Activated naive CD8-positive, alpha-beta T cell treated with anti-CD3 and anti-CD28 coated beads for 36 hours (primary cell): ENCODE measurements at regions not wholly inside any gene's neighbourhood (a gene's known extent, or its start where the extent isn't known, plus 50 kb on each side); places are given as distances from the start of the nearest gene placed in this dataset.
"Not testable (repeated sequence)": the region's sequence is repeated elsewhere in the genome, so short reads cannot be mapped to it uniquely, and the experiment has no call there.

ENCODE experiments used
- DNase-seq: peaks from one replicate; pipeline ENCODE4 v3.0.0; 2021
- H3K27ac Mint-ChIP-seq: one replicate; pipeline ENCODE4 v1.8.0; 2022; ENCODE audit warnings: mild to moderate bottlenecking, moderate library complexity, mixed read lengths
- H3K27me3 Mint-ChIP-seq: one replicate; pipeline ENCODE4 v1.8.0; 2022; ENCODE audit warnings: mild to moderate bottlenecking, mixed read lengths
- H3K36me3 Mint-ChIP-seq: one replicate; pipeline ENCODE4 v1.8.0; 2021; ENCODE audit warnings: mild to moderate bottlenecking, mixed read lengths
- H3K4me1 Mint-ChIP-seq: one replicate; pipeline ENCODE4 v1.8.0; 2021; ENCODE audit warnings: mixed read lengths
- H3K4me3 Mint-ChIP-seq: one replicate; pipeline ENCODE4 v1.8.0; 2022; ENCODE audit warnings: mild to moderate bottlenecking, moderate library complexity, mixed read lengths
- H3K9me3 Mint-ChIP-seq: one replicate; pipeline ENCODE4 v1.8.0; 2022; ENCODE audit warnings: mixed read lengths

GRCh38 chr13:53260594-53260993, 232.0 kb downstream of the OLFM4 start:
- H3K9me3 Mint-ChIP-seq, result no peaks in the 10 kb centered on the region
- DNase-seq, result no peak
- no peak overlapping the region for H3K27ac Mint-ChIP-seq
- no peaks in the 10 kb centered on the region for H3K27me3 Mint-ChIP-seq
- no peaks in the 10 kb centered on the region for H3K36me3 Mint-ChIP-seq
- no peaks in the 10 kb centered on the region for H3K4me1 Mint-ChIP-seq
- no peak overlapping the region for H3K4me3 Mint-ChIP-seq

DNA sequence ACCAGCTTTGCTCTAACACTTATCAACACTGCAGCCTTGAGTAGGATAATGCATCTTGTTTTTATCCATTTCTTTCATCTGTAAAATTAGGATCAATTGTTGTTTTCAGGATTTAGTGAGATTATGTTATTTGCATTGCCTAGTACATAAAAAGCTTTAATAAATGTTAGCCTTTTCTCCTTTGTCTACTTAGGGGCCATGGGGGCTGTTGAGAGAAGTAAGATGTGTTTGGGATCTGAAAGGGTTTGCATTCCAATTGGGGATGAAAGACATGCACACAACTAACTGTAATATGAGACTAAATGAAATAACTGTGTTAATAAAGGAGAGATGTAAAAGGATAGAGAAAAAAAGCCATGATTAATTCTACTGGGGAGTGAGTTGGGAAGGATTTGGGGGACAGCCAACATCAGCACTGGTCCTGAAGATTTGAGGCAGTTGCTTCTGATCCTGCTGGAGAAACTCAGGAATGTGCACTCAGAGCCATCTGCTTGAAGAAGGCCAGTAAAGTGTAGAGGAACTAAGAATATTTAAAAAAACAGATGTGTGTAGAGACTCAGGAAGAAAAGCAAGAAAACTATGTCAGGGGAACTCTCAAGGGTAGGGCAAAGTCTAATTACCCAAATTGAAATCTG, 236.3 kb downstream of the OLFM4 start:
- Mint-ChIP-seq H3K9me3 (peaks cover 6% of the 10 kb centered on the region), H3K36me3 (no peaks in the 10 kb centered on the region), H3K4me3 (no peak overlapping the region), H3K4me1 (no peaks in the 10 kb centered on the region), H3K27ac (no peak overlapping the region), H3K27me3 (no peaks in the 10 kb centered on the region)
- no peak for DNase-seq

DNA sequence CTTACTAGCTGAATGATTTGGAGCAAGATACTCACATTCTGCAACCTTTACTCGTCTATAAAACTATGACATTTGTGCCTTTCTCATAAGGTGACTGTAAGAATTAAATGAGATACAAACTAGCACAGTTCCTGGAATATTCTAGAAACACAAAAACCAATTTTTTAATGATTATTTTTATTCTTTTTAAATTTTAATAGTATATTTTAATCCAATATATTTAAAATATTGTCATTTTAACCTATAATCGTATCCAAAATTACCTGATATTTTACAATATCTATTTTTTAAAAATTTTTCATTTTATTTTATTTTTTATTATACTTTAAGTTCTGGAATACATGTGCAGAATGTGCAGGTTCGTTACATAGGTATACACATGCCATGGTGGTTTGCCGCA, 238.1 kb downstream of the OLFM4 start:
- Mint-ChIP-seq H3K27ac (no peak overlapping the region), H3K27me3 (no peaks in the 10 kb centered on the region), H3K36me3 (no peaks in the 10 kb centered on the region), H3K4me3 (no peak overlapping the region), H3K4me1 (no peaks in the 10 kb centered on the region), H3K9me3 (peaks cover 6% of the 10 kb centered on the region)
- DNase-seq, result no peak

- Mint-ChIP-seq H3K4me1 (no peaks in the 10 kb centered on the region), H3K4me3 (no peak overlapping the region), H3K27me3 (no peaks in the 10 kb centered on the region), H3K36me3 (no peaks in the 10 kb centered on the region), H3K9me3 (peaks cover 6% of the 10 kb centered on the region), H3K27ac (no peak overlapping the region)
- DNase-seq, result no peak
These were observed 241.0 kb downstream of the OLFM4 start for GRCh38 chr13:53269634-53270033.

DNA sequence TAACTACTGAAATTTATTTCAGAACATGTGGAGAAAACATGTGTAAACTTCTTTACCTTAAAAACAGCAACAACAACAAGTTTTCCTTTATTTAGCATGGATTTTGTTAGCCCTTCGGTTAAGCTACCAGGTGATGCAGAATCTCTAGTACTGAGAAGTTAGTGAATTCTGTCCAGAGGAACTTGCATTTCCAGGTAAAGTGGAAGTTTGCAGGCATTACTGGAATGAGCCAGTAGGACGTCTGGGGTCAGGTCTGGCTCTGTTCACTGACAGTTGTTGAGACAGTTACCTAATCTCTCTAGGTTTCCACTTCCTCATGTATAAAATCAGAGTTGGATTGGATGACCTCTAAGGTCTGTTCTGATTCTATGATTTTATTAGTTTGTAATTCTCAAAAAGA, 244.3 kb downstream of the OLFM4 start:
- Mint-ChIP-seq H3K9me3 (no peaks in the 10 kb centered on the region), H3K36me3 (no peaks in the 10 kb centered on the region), H3K27me3 (no peaks in the 10 kb centered on the region), H3K4me1 (no peaks in the 10 kb centered on the region), H3K4me3 (no peak overlapping the region), H3K27ac (no peak overlapping the region)
- DNase-seq, result no peak

- H3K36me3 Mint-ChIP-seq, result no peaks in the 10 kb centered on the region
- no peak overlapping the region for H3K4me3 Mint-ChIP-seq
- no peak overlapping the region for H3K27ac Mint-ChIP-seq
- H3K4me1 Mint-ChIP-seq, result no peaks in the 10 kb centered on the region
- DNase-seq, result no peak
- no peaks in the 10 kb centered on the region for H3K27me3 Mint-ChIP-seq
- no peaks in the 10 kb centered on the region for H3K9me3 Mint-ChIP-seq
These were observed 247.7 kb downstream of the OLFM4 start for GRCh38 chr13:53276265-53276664.

DNA sequence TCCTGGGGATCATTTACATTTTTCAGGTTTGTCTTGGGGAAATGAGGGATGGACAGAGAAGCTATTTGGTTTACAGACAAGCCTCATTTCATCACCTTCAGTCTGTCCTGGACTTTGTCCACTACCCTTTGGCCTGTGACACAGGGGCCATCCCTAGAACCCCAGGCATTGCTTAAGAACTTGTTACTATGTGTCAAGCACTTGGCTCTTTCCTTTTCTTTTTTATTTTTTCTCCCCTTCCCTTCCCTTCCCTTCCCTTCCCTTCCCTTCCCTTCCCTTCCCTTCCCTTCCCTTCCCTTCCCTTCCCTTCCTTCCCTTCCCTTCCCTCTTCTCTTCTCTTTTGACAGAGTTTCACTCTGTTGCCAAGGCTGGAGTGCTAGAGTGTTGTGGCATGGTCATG, 253.1 kb downstream of the OLFM4 start:
- Mint-ChIP-seq H3K36me3 (no peaks in the 10 kb centered on the region), H3K4me3 (no peak overlapping the region), H3K9me3 (no peaks in the 10 kb centered on the region), H3K4me1 (no peaks in the 10 kb centered on the region), H3K27me3 (no peaks in the 10 kb centered on the region), H3K27ac (no peak overlapping the region)
- DNase-seq, result no peak

DNA sequence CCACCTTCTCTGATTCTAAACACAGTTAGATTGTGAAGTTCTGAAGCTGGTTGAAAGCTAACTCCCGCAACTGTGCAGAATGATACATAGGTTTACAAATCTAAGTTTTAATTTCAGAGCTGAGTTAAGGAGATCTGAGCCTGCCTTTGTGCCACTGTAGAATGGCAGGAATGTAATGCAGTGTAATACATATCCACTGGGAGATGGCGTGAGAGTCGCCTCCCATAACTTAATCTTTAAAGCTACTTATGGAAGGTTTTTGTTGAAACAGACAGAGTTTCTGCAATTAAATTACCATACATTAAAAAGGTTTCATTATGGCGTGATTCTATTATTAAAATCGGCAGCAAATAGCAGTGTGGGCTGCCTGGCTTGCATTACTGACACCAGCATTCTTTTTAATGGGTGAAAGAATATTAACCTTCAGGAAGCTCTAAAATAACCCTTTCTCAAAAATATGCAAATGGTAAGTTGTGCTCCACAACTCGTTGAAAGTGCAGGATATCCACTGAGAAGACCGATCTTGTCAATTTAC, 257.4 kb downstream of the OLFM4 start:
- H3K4me1 Mint-ChIP-seq, result no peaks in the 10 kb centered on the region
- H3K27me3 Mint-ChIP-seq, result no peaks in the 10 kb centered on the region
- no peak overlapping the region for H3K27ac Mint-ChIP-seq
- no peak for DNase-seq
- no peak overlapping the region for H3K4me3 Mint-ChIP-seq
- H3K9me3 Mint-ChIP-seq, result no peaks in the 10 kb centered on the region
- no peaks in the 10 kb centered on the region for H3K36me3 Mint-ChIP-seq

DNA sequence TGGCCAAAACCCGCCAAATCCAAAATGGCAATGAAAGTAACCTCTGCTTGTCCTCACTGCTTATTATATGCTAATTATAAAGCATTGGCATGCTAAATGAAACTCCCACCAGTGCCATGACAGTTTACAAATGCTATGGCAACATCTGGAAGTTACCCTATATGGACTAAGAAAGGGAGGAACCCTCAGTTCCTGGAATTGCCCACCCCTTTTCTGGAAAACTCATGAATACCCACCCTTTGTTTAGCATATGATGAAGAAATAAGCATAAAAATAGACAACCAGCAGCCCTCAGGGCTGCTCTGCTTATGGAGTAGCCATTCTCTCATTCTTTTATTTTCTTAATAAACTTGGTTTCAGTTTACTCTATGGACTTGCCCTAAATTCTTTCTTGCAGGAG, 269.8 kb downstream of the OLFM4 start:
- no peak for DNase-seq
- Mint-ChIP-seq H3K4me3 (no peak overlapping the region), H3K27ac (no peak overlapping the region), H3K4me1 (no peaks in the 10 kb centered on the region), H3K36me3 (no peaks in the 10 kb centered on the region), H3K9me3 (no peaks in the 10 kb centered on the region), H3K27me3 (peaks cover 3% of the 10 kb centered on the region)

DNA sequence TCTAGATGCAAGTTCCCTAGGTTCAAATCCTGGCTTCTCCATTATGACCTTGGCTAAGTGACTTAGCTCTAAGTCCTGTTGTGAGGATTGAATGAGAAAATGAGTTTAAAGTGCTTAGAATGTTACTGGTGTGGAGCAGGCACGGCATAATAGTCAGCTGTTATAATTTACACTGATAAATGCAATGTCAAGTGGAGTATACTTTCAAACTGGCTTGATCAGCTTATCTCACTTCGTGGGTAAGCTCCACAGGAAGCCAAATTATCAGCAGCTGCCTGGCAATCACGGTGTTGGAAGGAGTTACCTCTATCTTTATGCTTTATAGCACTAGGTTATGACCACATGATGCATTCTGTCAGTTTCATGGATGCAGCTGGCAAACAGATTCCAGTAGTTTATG, 272.8 kb downstream of the OLFM4 start:
- no peak overlapping the region for H3K4me3 Mint-ChIP-seq
- no peak for DNase-seq
- H3K4me1 Mint-ChIP-seq, result no peaks in the 10 kb centered on the region
- no peaks in the 10 kb centered on the region for H3K36me3 Mint-ChIP-seq
- H3K9me3 Mint-ChIP-seq, result peaks cover 2% of the 10 kb centered on the region
- peaks cover 2% of the 10 kb centered on the region for H3K27me3 Mint-ChIP-seq
- H3K27ac Mint-ChIP-seq, result no peak overlapping the region

DNA sequence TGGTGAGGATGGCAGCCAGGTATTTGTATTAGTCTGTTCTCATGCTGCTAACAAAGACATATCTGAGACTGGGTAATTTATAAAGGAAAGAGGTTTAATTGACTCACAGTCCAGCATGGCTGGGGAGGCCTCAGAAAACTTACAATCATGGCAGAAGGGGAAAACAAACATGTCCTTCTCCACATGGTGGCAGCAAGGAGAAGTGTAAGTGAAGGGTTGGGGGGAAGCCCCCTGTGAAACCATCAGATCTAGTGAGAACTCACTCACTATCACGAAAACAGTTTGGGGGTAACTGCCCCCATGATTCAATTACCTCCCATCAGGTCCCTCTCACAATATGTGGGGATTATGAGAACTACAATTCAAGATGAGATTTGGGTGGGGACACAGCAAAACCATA, 276.8 kb downstream of the OLFM4 start:
- not testable (repeated sequence) for H3K36me3 Mint-ChIP-seq, H3K4me1 Mint-ChIP-seq, H3K27me3 Mint-ChIP-seq, H3K27ac Mint-ChIP-seq, H3K4me3 Mint-ChIP-seq, H3K9me3 Mint-ChIP-seq, DNase-seq

DNA sequence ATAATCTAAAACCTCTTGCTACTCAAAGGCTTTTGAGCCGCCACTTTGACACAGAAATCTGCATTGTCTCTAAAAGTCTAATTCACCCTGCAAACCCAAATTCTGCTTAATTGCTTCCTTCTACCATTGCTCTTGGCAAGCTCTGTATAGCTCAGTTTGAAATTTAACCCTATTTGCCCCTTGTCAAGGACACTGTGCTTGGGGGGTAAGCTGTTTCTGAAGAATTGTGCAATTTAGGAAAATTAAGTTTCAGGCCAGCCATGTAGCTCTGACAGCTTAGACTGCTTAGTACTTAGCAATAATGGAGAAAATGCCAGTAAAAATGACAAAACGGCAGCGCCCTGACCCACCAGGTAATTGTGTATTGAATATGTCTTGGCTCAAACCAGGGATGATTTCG, 282.2 kb downstream of the OLFM4 start:
- Mint-ChIP-seq H3K9me3 (no peaks in the 10 kb centered on the region), H3K27me3 (peaks cover 5% of the 10 kb centered on the region), H3K4me3 (no peak overlapping the region), H3K36me3 (no peaks in the 10 kb centered on the region), H3K27ac (no peak overlapping the region), H3K4me1 (no peaks in the 10 kb centered on the region)
- DNase-seq, result no peak

DNA sequence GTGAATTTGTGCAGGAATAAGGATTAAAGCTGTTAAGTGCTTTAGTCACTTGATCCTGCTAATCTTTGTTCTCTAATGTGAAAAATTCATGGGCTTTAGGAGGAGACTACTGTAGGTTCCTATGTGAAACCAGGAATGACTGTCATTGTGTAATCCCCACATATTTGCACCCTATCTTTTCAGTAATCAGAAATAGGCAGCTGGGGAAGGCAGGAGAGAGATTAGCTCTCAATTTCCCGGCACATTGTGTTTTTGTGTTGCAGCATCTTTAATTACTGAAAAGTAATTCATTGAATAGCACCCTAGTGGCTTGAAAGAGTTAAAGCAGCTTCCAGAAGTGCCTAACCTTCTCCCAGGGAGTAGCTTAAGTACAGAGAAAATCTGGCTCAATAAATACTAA, 282.9 kb downstream of the OLFM4 start:
- Mint-ChIP-seq H3K4me1 (no peaks in the 10 kb centered on the region), H3K27me3 (peaks cover 2% of the 10 kb centered on the region), H3K4me3 (no peak overlapping the region)

GRCh38 chr13:53321296-53321801, 292.7 kb downstream of the OLFM4 start:
- Mint-ChIP-seq H3K4me3 (no peak overlapping the region), H3K9me3 (peaks cover 3% of the 10 kb centered on the region), H3K36me3 (no peaks in the 10 kb centered on the region), H3K4me1 (no peaks in the 10 kb centered on the region), H3K27me3 (no peaks in the 10 kb centered on the region), H3K27ac (no peak overlapping the region)
- no peak for DNase-seq

More for the DNA sequence above, 282.9 kb downstream of the OLFM4 start:
- H3K27ac Mint-ChIP-seq, result no peak overlapping the region
- no peaks in the 10 kb centered on the region for H3K9me3 Mint-ChIP-seq
- DNase-seq, result no peak
- H3K36me3 Mint-ChIP-seq, result no peaks in the 10 kb centered on the region

DNA sequence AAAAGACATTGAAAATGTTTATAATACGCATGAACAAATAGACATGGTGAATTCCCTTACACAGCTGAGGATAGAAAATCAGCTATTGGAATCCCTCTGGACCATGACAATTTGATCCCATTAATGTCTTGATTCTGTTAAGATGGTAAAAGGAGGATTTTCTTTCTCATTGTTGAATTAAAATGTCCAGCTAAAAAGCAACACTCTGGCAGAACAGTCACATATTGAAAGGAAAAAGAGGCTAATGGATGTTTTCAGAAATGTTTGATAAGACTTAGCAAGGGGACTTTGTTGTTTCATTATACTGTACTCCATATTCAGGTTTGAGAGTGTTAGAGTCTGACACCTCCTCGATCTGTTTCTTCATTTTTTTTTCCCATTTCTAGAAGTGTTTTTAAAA, 296.0 kb downstream of the OLFM4 start:
- no peaks in the 10 kb centered on the region for H3K4me1 Mint-ChIP-seq
- no peaks in the 10 kb centered on the region for H3K27me3 Mint-ChIP-seq
- peaks cover 3% of the 10 kb centered on the region for H3K9me3 Mint-ChIP-seq
- no peak overlapping the region for H3K4me3 Mint-ChIP-seq
- H3K27ac Mint-ChIP-seq, result no peak overlapping the region
- H3K36me3 Mint-ChIP-seq, result no peaks in the 10 kb centered on the region
- no peak for DNase-seq

DNA sequence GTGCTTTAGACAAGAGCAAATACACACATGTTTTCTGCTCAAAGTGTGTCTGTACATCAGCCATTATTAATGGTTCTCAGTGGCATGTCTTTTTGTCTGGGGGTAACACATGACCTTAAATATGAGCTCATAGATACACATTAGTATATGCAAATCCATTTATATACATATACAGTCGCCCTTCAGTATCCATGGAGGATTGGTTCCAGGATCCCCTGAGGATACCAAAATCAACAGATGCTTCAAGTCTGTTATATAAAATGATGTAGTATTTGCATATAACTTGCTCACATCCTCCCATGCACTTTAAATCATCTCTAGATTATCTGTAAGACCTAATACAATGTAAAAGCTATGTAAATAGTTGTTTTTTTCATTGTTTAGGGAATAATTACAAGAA, 298.1 kb downstream of the OLFM4 start:
- no peaks in the 10 kb centered on the region for H3K36me3 Mint-ChIP-seq
- no peak for DNase-seq
- peaks cover 3% of the 10 kb centered on the region for H3K9me3 Mint-ChIP-seq
- H3K4me1 Mint-ChIP-seq, result no peaks in the 10 kb centered on the region
- no peak overlapping the region for H3K27ac Mint-ChIP-seq
- no peak overlapping the region for H3K4me3 Mint-ChIP-seq
- no peaks in the 10 kb centered on the region for H3K27me3 Mint-ChIP-seq
